ENCODE measurements at regions not wholly inside any gene's neighbourhood (a gene's known extent, or its start where the extent isn't known, plus 50 kb on each side); places are given as distances from the start of the nearest gene placed in this dataset.

DNA sequence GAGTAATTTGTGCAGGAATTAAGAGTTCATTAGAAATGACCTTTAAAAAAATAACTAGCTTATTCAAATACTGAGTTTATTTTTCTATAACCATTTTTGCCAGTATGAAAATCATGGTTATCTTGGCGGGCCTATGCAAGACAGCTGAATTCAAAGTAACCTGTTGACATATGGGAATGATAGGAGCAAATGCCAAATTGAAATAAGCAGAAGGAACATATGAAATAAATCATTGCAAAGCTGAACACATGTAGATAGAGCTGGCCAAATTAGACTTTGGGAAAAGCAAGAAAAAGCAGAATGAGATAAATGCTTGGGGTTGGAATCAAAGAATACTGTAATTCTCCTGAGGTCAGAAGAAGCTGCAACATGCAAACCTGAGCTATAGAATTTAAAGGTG lies 372.5 kb downstream of the ADAMTS20 start:
- CTCF ChIA-PET, result interaction anchor here (0.5 to 0.6 kb wide), 2 partner anchors 28 to 170 kb away, joined by 3 to 4 read pairs; no protein-coding TSS in a partner anchor
- TF ChIP-seq, protein P1, sequence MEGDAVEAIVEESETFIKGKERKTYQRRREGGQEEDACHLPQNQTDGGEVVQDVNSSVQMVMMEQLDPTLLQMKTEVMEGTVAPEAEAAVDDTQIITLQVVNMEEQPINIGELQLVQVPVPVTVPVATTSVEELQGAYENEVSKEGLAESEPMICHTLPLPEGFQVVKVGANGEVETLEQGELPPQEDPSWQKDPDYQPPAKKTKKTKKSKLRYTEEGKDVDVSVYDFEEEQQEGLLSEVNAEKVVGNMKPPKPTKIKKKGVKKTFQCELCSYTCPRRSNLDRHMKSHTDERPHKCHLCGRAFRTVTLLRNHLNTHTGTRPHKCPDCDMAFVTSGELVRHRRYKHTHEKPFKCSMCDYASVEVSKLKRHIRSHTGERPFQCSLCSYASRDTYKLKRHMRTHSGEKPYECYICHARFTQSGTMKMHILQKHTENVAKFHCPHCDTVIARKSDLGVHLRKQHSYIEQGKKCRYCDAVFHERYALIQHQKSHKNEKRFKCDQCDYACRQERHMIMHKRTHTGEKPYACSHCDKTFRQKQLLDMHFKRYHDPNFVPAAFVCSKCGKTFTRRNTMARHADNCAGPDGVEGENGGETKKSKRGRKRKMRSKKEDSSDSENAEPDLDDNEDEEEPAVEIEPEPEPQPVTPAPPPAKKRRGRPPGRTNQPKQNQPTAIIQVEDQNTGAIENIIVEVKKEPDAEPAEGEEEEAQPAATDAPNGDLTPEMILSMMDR (IDR thresholded peaks at IDR 0.05; ENCODE audit: unreplicated experiment), result no peak
- H3K9me3 Mint-ChIP-seq (ENCODE audit: unreplicated experiment), result peaks cover 15% of the 10 kb centered on the region
- H3K27ac Mint-ChIP-seq (ENCODE audit: low read depth, unreplicated experiment), result no peak overlapping the region
- H3K27me3 Mint-ChIP-seq (ENCODE audit: insufficient read depth, unreplicated experiment), result no peaks in the 10 kb centered on the region
- no peaks in the 10 kb centered on the region for H3K36me3 Mint-ChIP-seq (ENCODE audit: insufficient read depth, unreplicated experiment)
- BruUV-seq (replicated peaks), result no TSS peak
- intact Hi-C loops (cut with micrococcal nuclease), result no loop called here
- no peak for DNase-seq (ENCODE audit: unreplicated experiment)
- POLR2A ChIA-PET, result interaction anchor here (0.6 to 1.0 kb wide), 2 partner anchors 9 to 27 kb away, joined by 3 to 4 read pairs; no protein-coding TSS in a partner anchor
- H3K4me1 Mint-ChIP-seq (ENCODE audit: insufficient read depth, unreplicated experiment), result no peaks in the 10 kb centered on the region
- no peak overlapping the region for H3K4me3 Mint-ChIP-seq (ENCODE audit: unreplicated experiment)

DNA sequence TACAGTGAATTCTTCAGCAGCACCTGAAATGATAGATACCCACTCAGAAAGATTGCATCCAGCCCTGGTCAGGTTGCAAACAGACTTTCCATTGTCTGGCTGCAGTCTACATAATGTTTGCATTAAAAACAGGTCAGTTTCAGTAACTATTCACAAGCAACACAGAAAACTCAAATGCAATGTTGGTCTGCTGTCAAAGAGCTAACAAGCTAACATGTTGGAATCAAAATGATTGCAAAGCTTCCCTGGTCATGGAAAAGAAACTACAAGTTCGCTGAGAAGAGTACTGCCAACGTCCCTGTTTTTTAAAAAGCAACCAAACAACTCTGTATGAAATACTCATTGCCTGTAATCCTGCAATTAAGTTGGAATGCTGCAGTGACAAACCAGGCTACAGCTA lies 374.7 kb downstream of the ADAMTS20 start:
- BruUV-seq (replicated peaks), result no TSS peak
- intact Hi-C loops (cut with micrococcal nuclease), result no loop called here
- CTCF ChIA-PET, result interaction anchor here (0.7 kb wide), 1 partner anchor 152 kb away, joined by 3 read pairs; no protein-coding TSS in a partner anchor
- POLR2A ChIA-PET, result no interaction called here
- Mint-ChIP-seq H3K4me1 (ENCODE audit: insufficient read depth, unreplicated experiment) (no peaks in the 10 kb centered on the region), H3K36me3 (ENCODE audit: insufficient read depth, unreplicated experiment) (no peaks in the 10 kb centered on the region), H3K4me3 (ENCODE audit: unreplicated experiment) (no peak overlapping the region), H3K9me3 (ENCODE audit: unreplicated experiment) (peaks cover 6% of the 10 kb centered on the region), H3K27ac (ENCODE audit: low read depth, unreplicated experiment) (no peak overlapping the region), H3K27me3 (ENCODE audit: insufficient read depth, unreplicated experiment) (no peaks in the 10 kb centered on the region)
- TF ChIP-seq, protein P1 (IDR thresholded peaks at IDR 0.05; ENCODE audit: unreplicated experiment), result no peak
- no peak for DNase-seq (ENCODE audit: unreplicated experiment)

- Mint-ChIP-seq H3K9me3 (ENCODE audit: unreplicated experiment) (no peaks in the 10 kb centered on the region), H3K36me3 (ENCODE audit: insufficient read depth, unreplicated experiment) (no peaks in the 10 kb centered on the region), H3K4me3 (ENCODE audit: unreplicated experiment) (no peak overlapping the region), H3K27me3 (ENCODE audit: insufficient read depth, unreplicated experiment) (no peaks in the 10 kb centered on the region), H3K4me1 (ENCODE audit: insufficient read depth, unreplicated experiment) (no peaks in the 10 kb centered on the region), H3K27ac (ENCODE audit: low read depth, unreplicated experiment) (no peak overlapping the region)
- POLR2A ChIA-PET, result no interaction called here
- CTCF ChIA-PET, result no interaction called here
- no peak for DNase-seq (ENCODE audit: unreplicated experiment)
- TF ChIP-seq, protein P1 (IDR thresholded peaks at IDR 0.05; ENCODE audit: unreplicated experiment), result no peak
- intact Hi-C loops (cut with micrococcal nuclease), result no loop called here
- BruUV-seq (replicated peaks), result no TSS peak
Measured at GRCh38 chr12:43169115-43169681, 382.8 kb downstream of the ADAMTS20 start.

- no peak for DNase-seq (ENCODE audit: unreplicated experiment)
- BruUV-seq (replicated peaks), result no TSS peak
- no peaks in the 10 kb centered on the region for H3K36me3 Mint-ChIP-seq (ENCODE audit: insufficient read depth, unreplicated experiment)
- POLR2A ChIA-PET, result interaction anchor here (0.7 kb wide), 1 partner anchor 14 kb away, joined by 3 read pairs; no protein-coding TSS in a partner anchor
- CTCF ChIA-PET, result no interaction called here
- H3K27ac Mint-ChIP-seq (ENCODE audit: low read depth, unreplicated experiment), result no peak overlapping the region
- intact Hi-C loops (cut with micrococcal nuclease), result no loop called here
- H3K9me3 Mint-ChIP-seq (ENCODE audit: unreplicated experiment), result no peaks in the 10 kb centered on the region
- TF ChIP-seq, protein P1 (IDR thresholded peaks at IDR 0.05; ENCODE audit: unreplicated experiment), result no peak
- H3K4me1 Mint-ChIP-seq (ENCODE audit: insufficient read depth, unreplicated experiment), result no peaks in the 10 kb centered on the region
- no peaks in the 10 kb centered on the region for H3K27me3 Mint-ChIP-seq (ENCODE audit: insufficient read depth, unreplicated experiment)
- no peak overlapping the region for H3K4me3 Mint-ChIP-seq (ENCODE audit: unreplicated experiment)
Measured at GRCh38 chr12:43167691-43168090, 384.3 kb downstream of the ADAMTS20 start.
